Mammary epithelial cell (primary cell): ENCODE measurements at regions not wholly inside any gene's neighbourhood (a gene's known extent, or its start where the extent isn't known, plus 50 kb on each side); places are given as distances from the start of the nearest gene placed in this dataset.

Experiments used
- CTCF ChIP-seq, 2 donors: IDR thresholded peaks in 1 of 2; conservative IDR thresholded peaks in 1 of 2; 2 replicates each; pipeline ENCODE4 v1.5.1; 2011 to 2012; ENCODE audit warnings: inconsistent platforms in 2 of 2, low read length in 2 of 2, mild to moderate bottlenecking in 2 of 2, control low read depth in 1 of 2, low read depth in 1 of 2; ENCODE audit not compliant: insufficient read depth in 1 of 2; ENCODE audit errors: extremely low read depth in 1 of 2
- EZH2 ChIP-seq: IDR thresholded peaks from 2 replicates; pipeline ENCODE4 v1.6.1; 2012; ENCODE audit warnings: low read length, inconsistent platforms, borderline replicate concordance

GRCh38 chr2:51673628-51674027, 641.7 kb upstream of the NRXN1 start:
- TF ChIP-seq CTCF (conservative IDR thresholded peaks at IDR 0.05 in 1 of 2, IDR thresholded peaks at IDR 0.05 in 1 of 2; ENCODE audit: extremely low read depth in 1 of 2, insufficient read depth in 1 of 2, low read depth in 1 of 2, low read length in 2 of 2) (no peak), EZH2 (no peak)
